GM12878 (cell line): ENCODE measurements at regions not wholly inside any gene's neighbourhood (a gene's known extent, or its start where the extent isn't known, plus 50 kb on each side); places are given as distances from the start of the nearest gene placed in this dataset.

Source experiments
- ATAC-seq: fragments of 200-7000 bp; cut with Tn5 transposase; 3 replicates; pipeline ENCODE4 v1.9.1; 2020; ENCODE audit warnings: mild to moderate bottlenecking, moderate library complexity
- BruUV-seq: library from RNA; stranded (reverse); fragments of 400-500 nt; replicated peaks from 2 replicates; lab custom pipeline; 2021; lab: Mats Ljungman, UMichigan
- CTCF ChIA-PET: fragments of 300-600 bp; sonication (Branson Sonifier 250); formaldehyde crosslinking; extraction: SDS; loops from one replicate; lab custom pipeline; 2021; ENCODE audit warnings: inconsistent platforms; lab: Yijun Ruan, JAX
- POLR2A ChIA-PET: fragments of 350-600 bp; formaldehyde crosslinking; extraction: SDS; loops from one replicate; lab custom pipeline; 2021; ENCODE audit warnings: inconsistent platforms; lab: Charles Lee
- RAD21 ChIA-PET: fragments of 300-600 bp; sonication (Branson Sonifier 250); formaldehyde crosslinking; loops from one replicate; lab custom pipeline; 2023; ENCODE audit warnings: antibody characterized with exemption; ENCODE audit not compliant: unreplicated experiment; lab: Charles Lee
- SMC1A ChIA-PET: fragments of 300-600 bp; sonication (Branson Sonifier 250); formaldehyde crosslinking; loops from one replicate; lab custom pipeline; 2023; ENCODE audit not compliant: unreplicated experiment, uncharacterized antibody; lab: Charles Lee
- DNase-seq: peaks from one replicate; pipeline ENCODE4 v3.0.0-alpha.2; 2011; ENCODE audit warnings: low read depth, low spot score
- FAIRE-seq: peaks from 3 replicates; lab custom pipeline; 2011; peaks lifted over from hg19 to GRCh38; lab: Jason Lieb, UNC
- H2AFZ ChIP-seq: 2 replicates; pipeline ENCODE4 v1.6.0; 2011; ENCODE audit warnings: low read depth, low read length, control low read depth; ENCODE audit not compliant: control insufficient read depth
- H3K27ac ChIP-seq: 2 replicates; pipeline ENCODE4 v1.5.1; 2011; ENCODE audit warnings: control low read depth; ENCODE audit not compliant: control insufficient read depth, insufficient read depth
- H3K27me3 ChIP-seq, 2 experiments: replicated peaks in 1 of 2; 2 replicates each; pipeline versions ENCODE4 v1.6.0 to v1.6.1; 2011; ENCODE audit warnings: low read length in 1 of 2; ENCODE audit not compliant: control insufficient read depth in 2 of 2, insufficient read depth in 2 of 2
- H3K36me3 ChIP-seq, 2 experiments: 2 replicates each; pipeline ENCODE4 v1.5.1; 2011; ENCODE audit warnings: low read length in 1 of 2; ENCODE audit not compliant: control insufficient read depth in 2 of 2, insufficient read depth in 2 of 2
- H3K4me1 ChIP-seq: 2 replicates; pipeline ENCODE4 v1.6.1; 2011; ENCODE audit warnings: mild to moderate bottlenecking, low read length, moderate library complexity, mixed read lengths; ENCODE audit not compliant: control insufficient read depth, insufficient read depth
- H3K4me2 ChIP-seq: 2 replicates; pipeline ENCODE4 v1.6.0; 2011; ENCODE audit warnings: control low read depth; ENCODE audit not compliant: control insufficient read depth, insufficient read depth
- H3K4me3 ChIP-seq: fragments of 200-600 bp; sonication (generic); 2 replicates; pipeline ENCODE4 v1.5.1; 2016
- H3K79me2 ChIP-seq: 2 replicates; pipeline ENCODE4 v1.6.0; 2011; ENCODE audit warnings: low read length; ENCODE audit not compliant: control insufficient read depth, insufficient read depth
- H3K9ac ChIP-seq: 2 replicates; pipeline ENCODE4 v1.8.0; 2011; ENCODE audit warnings: low read length, control low read depth, mixed read lengths; ENCODE audit not compliant: control insufficient read depth, insufficient read depth
- H3K9me3 ChIP-seq: replicated peaks from 3 replicates; pipeline ENCODE4 v1.5.1; 2011; ENCODE audit warnings: mild to moderate bottlenecking, low read length; ENCODE audit not compliant: control insufficient read depth, insufficient read depth
- H4K20me1 ChIP-seq: 2 replicates; pipeline ENCODE4 v1.6.0; 2011; ENCODE audit not compliant: control insufficient read depth, insufficient read depth
- CREB1 ChIP-seq: IDR thresholded peaks from 2 replicates; pipeline ENCODE4 v1.6.1; 2012; ENCODE audit warnings: low read depth, mild to moderate bottlenecking, inconsistent platforms
- CTCF ChIP-seq, 3 experiments: IDR thresholded peaks in 2 of 3; conservative IDR thresholded peaks in 1 of 3; 2 replicates each; pipeline ENCODE4 v1.5.1; 2011; ENCODE audit warnings: low read depth in 3 of 3, low read length in 3 of 3, mild to moderate bottlenecking in 3 of 3, control low read depth in 2 of 3, moderate library complexity in 2 of 3, inconsistent platforms in 1 of 3, mixed read lengths in 1 of 3; ENCODE audit not compliant: control insufficient read depth in 2 of 3, insufficient read depth in 1 of 3; ENCODE audit errors: extremely low read depth in 1 of 3
- HDAC2 ChIP-seq: fragments of 200-600 bp; sonication (generic); IDR thresholded peaks from 2 replicates; pipeline ENCODE4 v1.6.1; 2017
- IKZF1 ChIP-seq: fragments of 450-650 bp; conservative IDR thresholded peaks from 2 replicates; pipeline ENCODE4 v1.6.1; 2017; ENCODE audit warnings: antibody characterized with exemption, mild to moderate bottlenecking
- KAT2A ChIP-seq: conservative IDR thresholded peaks from 2 replicates; pipeline ENCODE4 v1.6.1; 2011; ENCODE audit warnings: low read depth, low read length; ENCODE audit not compliant: control insufficient read depth
- MYC ChIP-seq: IDR thresholded peaks from 2 replicates; pipeline ENCODE4 v1.6.1; 2011; ENCODE audit warnings: mild to moderate bottlenecking, low read length, moderate library complexity, inconsistent platforms; ENCODE audit not compliant: insufficient read depth, insufficient replicate concordance, insufficient read length, severe bottlenecking
- PML ChIP-seq: IDR thresholded peaks from 2 replicates; pipeline ENCODE4 v1.6.1; 2012; ENCODE audit warnings: low read length, inconsistent platforms
- REST ChIP-seq: IDR thresholded peaks from 2 replicates; pipeline ENCODE4 v1.6.1; 2012; ENCODE audit warnings: mild to moderate bottlenecking, low read depth, low read length
- SUZ12 ChIP-seq: fragments of 200-600 bp; sonication (generic); IDR thresholded peaks from one replicate; pipeline ENCODE4 v1.6.1; 2018; ENCODE audit warnings: antibody characterized with exemption, mild to moderate bottlenecking; ENCODE audit not compliant: unreplicated experiment
- WRNIP1 ChIP-seq: IDR thresholded peaks from 2 replicates; pipeline ENCODE4 v1.6.1; 2011; ENCODE audit warnings: low read depth, low read length, improper control_type of control experiment, borderline replicate concordance
- YBX1 ChIP-seq: fragments of 450-650 bp; IDR thresholded peaks from 2 replicates; pipeline ENCODE4 v1.6.1; 2016; ENCODE audit warnings: antibody characterized with exemption
- WGBS: methylation state at CpG from one replicate; pipeline ENCODE4 v1.1.6; 2016; ENCODE audit warnings: low lambda C conversion rate; ENCODE audit not compliant: insufficient replicate concordance, insufficient coverage; ENCODE audit errors: missing lambda C conversion rate; 5-methylcytosine and 5-hydroxymethylcytosine counted together
- in situ Hi-C: fragments of 300-500 bp; cut with MboI; formaldehyde crosslinking; loops from 9 replicates; pipeline ENCODE4 v1.14.3; 2018; ENCODE audit warnings: mixed read lengths
- intact Hi-C: fragments of 100-400 bp; cut with micrococcal nuclease; formaldehyde crosslinking; loops from one replicate; pipeline ENCODE4 v1.14.2; 2022; ENCODE audit not compliant: unreplicated experiment

DNA sequence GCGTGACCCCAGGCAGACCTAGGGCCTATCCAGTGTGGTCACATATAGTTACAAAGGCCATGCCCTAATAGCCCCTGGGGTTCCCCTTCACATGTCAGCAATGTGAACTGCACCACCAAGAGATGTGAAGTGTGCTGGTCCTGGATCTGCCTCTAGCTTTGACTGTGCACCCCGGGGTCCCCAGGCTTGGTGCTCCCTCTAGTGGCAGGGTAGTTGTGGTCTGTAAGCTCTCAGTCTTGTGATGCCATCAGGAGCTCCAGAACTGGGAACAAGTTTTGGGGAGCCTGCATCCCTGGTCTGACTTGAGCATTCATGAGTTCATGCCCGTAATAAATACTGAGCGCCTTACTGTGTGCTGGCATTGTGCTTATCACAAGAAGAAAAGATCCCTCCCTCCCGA lies 143.4 kb downstream of the DHX35 start:
- ChIA-PET SMC1A (interaction anchor here (0.9 to 1.3 kb wide), 2 partner anchors 52 to 54 kb away, joined by 3 read pairs; no protein-coding TSS in a partner anchor), RAD21 (no interaction called here), POLR2A (no interaction called here), CTCF (interaction anchor here (0.7 to 2.4 kb wide), 2 partner anchors 23 to 56 kb away, joined by 4 to 5 read pairs; no protein-coding TSS in a partner anchor)
- in situ Hi-C loops: no loop called here
- ATAC-seq: no peak; the same call in 2 of the 3 replicates
- H3K4me2 ChIP-seq: no peak overlapping the region
- intact Hi-C loops: no loop called here
- no peaks in the 10 kb centered on the region for H3K36me3 ChIP-seq
- H3K79me2 ChIP-seq: no peaks in the 10 kb centered on the region
- no TSS peak for BruUV-seq
- no peaks in the 10 kb centered on the region; the same call in 2 of the 3 replicates for H3K9me3 ChIP-seq
- DNase-seq: no peak
- no peak overlapping the region for H3K9ac ChIP-seq
- H3K27me3 ChIP-seq: peaks cover 0 to 2% of the 10 kb centered on the region in 2 experiments; a peak in 1 of 4 replicates
- peaks cover 2% of the 10 kb centered on the region; the same call in 1 of the 2 replicates for H3K4me1 ChIP-seq
- H4K20me1 ChIP-seq: no peaks in the 10 kb centered on the region
- H2AFZ ChIP-seq: no peak overlapping the region
- FAIRE-seq: no peak
- WGBS: 40% methylated on average over 5 of the region's 5 CpGs
- TF ChIP-seq PML (no peak), CTCF (IDR thresholded peaks at IDR 0.05 in 2 of 3, conservative IDR thresholded peaks at IDR 0.05 in 1 of 3; ENCODE audit: control insufficient read depth in 2 of 3, extremely low read depth in 1 of 3, insufficient read depth in 1 of 3, low read depth in 3 of 3, low read length in 3 of 3) (0 out of 6 replicates have a peak, but pooled peaks of 1 of the 3 experiments have one; percentile 15)
- TF ChIP-seq, all 136 proteins: peak for 1
- H3K27ac ChIP-seq: no peak overlapping the region
- H3K4me3 ChIP-seq: no peak overlapping the region

DNA sequence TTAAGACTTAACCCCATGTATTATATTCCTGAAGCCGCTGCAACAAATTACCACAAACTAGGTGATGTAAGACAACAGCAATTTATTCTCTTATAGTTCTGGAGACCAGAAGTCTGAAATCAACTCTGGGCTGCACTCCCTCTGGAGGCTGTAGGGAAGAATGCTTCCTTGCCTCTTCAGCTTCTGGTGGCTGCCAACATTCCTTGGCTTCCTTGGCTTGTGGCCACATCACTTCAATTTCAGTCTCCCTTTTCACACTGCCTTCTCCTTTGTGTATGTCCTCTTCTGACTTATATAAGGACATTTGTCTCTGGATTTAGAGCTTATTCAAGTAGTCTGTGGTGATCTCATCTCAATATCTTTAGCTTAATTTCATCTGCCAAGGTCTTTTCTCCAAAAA lies 141.6 kb downstream of the DHX35 start:
- in situ Hi-C loops: no loop called here
- ATAC-seq: no peak
- Histone ChIP-seq H3K9me3 (no peaks in the 10 kb centered on the region; the same call in 2 of the 3 replicates), H3K4me1 (no peaks in the 10 kb centered on the region), H3K27me3 (peaks cover 0 to 3% of the 10 kb centered on the region in 2 experiments; a peak in 2 of 4 replicates), H3K79me2 (no peaks in the 10 kb centered on the region), H3K4me3 (no peak overlapping the region), H2AFZ (no peak overlapping the region), H3K36me3 (no peaks in the 10 kb centered on the region), H3K4me2 (no peak overlapping the region), H3K9ac (no peak overlapping the region), H4K20me1 (no peaks in the 10 kb centered on the region), H3K27ac (no peak overlapping the region)
- intact Hi-C loops: no loop called here
- POLR2A ChIA-PET: no interaction called here
- DNase-seq: no peak
- RAD21 ChIA-PET: interaction anchor here (1.5 kb wide), 1 partner anchor 53 kb away, joined by 4 read pairs; no protein-coding TSS in a partner anchor
- SMC1A ChIA-PET: no interaction called here
- FAIRE-seq: no peak
- CTCF ChIA-PET: interaction anchor here (0.6 to 2.4 kb wide), 4 partner anchors 21 to 121 kb away, joined by 3 to 5 read pairs (median 4); no protein-coding TSS in a partner anchor
- WGBS: 0% methylated on average over 1 of the region's 1 CpG
- BruUV-seq: no TSS peak
- no peak for TF ChIP-seq HDAC2
- TF ChIP-seq WRNIP1: no peak
- no peak for TF ChIP-seq SUZ12
- no peak for TF ChIP-seq REST
- TF ChIP-seq KAT2A: no peak
- no peak for TF ChIP-seq CREB1
- TF ChIP-seq MYC: no peak
- no peak for TF ChIP-seq IKZF1
- TF ChIP-seq YBX1: no peak
